HepG2 (cell line): ENCODE measurements at regions not wholly inside any gene's neighbourhood (a gene's known extent, or its start where the extent isn't known, plus 50 kb on each side); places are given as distances from the start of the nearest gene placed in this dataset.

Experiments
- ATAC-seq: fragments of 200-7000 bp; cut with Tn5 transposase; 3 replicates; pipeline ENCODE4 v1.9.1; 2020; ENCODE audit warnings: mild to moderate bottlenecking, moderate library complexity
- BruUV-seq: library from RNA; stranded (reverse); fragments of 400-500 nt; replicated peaks from 2 replicates; lab custom pipeline; 2021; lab: Mats Ljungman, UMichigan
- CTCF ChIA-PET: fragments of 300-600 bp; formaldehyde crosslinking; extraction: SDS; loops from one replicate; lab custom pipeline; 2021; ENCODE audit warnings: low total read pairs, inconsistent platforms, low intra/inter-chr PET ratio; lab: Yijun Ruan, JAX
- POLR2A ChIA-PET: fragments of 350-600 bp; sonication (Branson Sonifier 250); formaldehyde crosslinking; loops from one replicate; lab custom pipeline; 2020; ENCODE audit warnings: antibody characterized with exemption, inconsistent platforms; lab: Yijun Ruan, JAX
- DNase-seq: peaks from one replicate; pipeline ENCODE4 v3.0.0-alpha.2; 2015; ENCODE audit warnings: low spot score
- FAIRE-seq: peaks from 3 replicates; lab custom pipeline; 2011; peaks lifted over from hg19 to GRCh38; lab: Jason Lieb, UNC
- H2AFZ ChIP-seq: one replicate; pipeline ENCODE4 v1.6.1; 2011; ENCODE audit warnings: low read length, inconsistent platforms
- H3K27ac ChIP-seq: fragments of 300-600 bp; 3 replicates; pipeline ENCODE4 v1.8.0; 2011; ENCODE audit warnings: mixed run types, mild to moderate bottlenecking, mixed read lengths, low read length, inconsistent platforms; ENCODE audit not compliant: insufficient read depth; ENCODE audit errors: extremely low read length
- H3K27me3 ChIP-seq, 2 experiments: fragments of 200-600 bp in 1 of 2; 2 replicates in 1 of 2; 3 replicates in 1 of 2; pipeline versions ENCODE4 v1.6.0 to v1.8.0; 2011; ENCODE audit warnings: low read length in 2 of 2, mild to moderate bottlenecking in 2 of 2, moderate library complexity in 2 of 2, inconsistent platforms in 1 of 2; ENCODE audit not compliant: insufficient read depth in 2 of 2, control insufficient read depth in 1 of 2
- H3K36me3 ChIP-seq, 2 experiments: fragments of 200-600 bp in 1 of 2; replicated peaks in 1 of 2; 2 replicates in 1 of 2; 3 replicates in 1 of 2; pipeline versions ENCODE4 v1.5.1 to v1.8.0; 2011; ENCODE audit warnings: low read length in 2 of 2, inconsistent platforms in 1 of 2; ENCODE audit not compliant: insufficient read depth in 2 of 2, control insufficient read depth in 1 of 2
- H3K4me1 ChIP-seq: 2 replicates; pipeline ENCODE4 v1.5.1; 2012; ENCODE audit warnings: low read length, inconsistent platforms; ENCODE audit not compliant: insufficient read depth
- H3K4me2 ChIP-seq: 2 replicates; pipeline ENCODE4 v1.6.0; 2011; ENCODE audit warnings: low read depth, low read length, inconsistent platforms
- H3K4me3 ChIP-seq, 3 experiments: fragments of 200-600 bp in 1 of 3; sonication (generic), shearing (Covaris generic) in 1 of 3; replicated peaks in 1 of 3; 2 replicates each; pipeline ENCODE4 v1.5.1; 2011 to 2016; ENCODE audit warnings: low read length in 3 of 3, inconsistent platforms in 2 of 3, low read depth in 2 of 3, mild to moderate bottlenecking in 2 of 3, control low read depth in 1 of 3, mixed read lengths in 1 of 3; ENCODE audit not compliant: insufficient read depth in 1 of 3
- H3K79me2 ChIP-seq: one replicate; pipeline ENCODE4 v1.6.1; 2011; ENCODE audit warnings: low read length, inconsistent platforms; ENCODE audit not compliant: insufficient read depth
- H3K9ac ChIP-seq: 2 replicates; pipeline ENCODE4 v1.6.0; 2011; ENCODE audit warnings: mild to moderate bottlenecking, low read depth, low read length, inconsistent platforms; ENCODE audit not compliant: insufficient read depth
- H3K9me3 ChIP-seq: 2 replicates; pipeline ENCODE4 v1.5.1; 2012; ENCODE audit warnings: mild to moderate bottlenecking, low read length
- H4K20me1 ChIP-seq: 2 replicates; pipeline ENCODE4 v1.6.0; 2011; ENCODE audit warnings: inconsistent platforms, mild to moderate bottlenecking, low read length, moderate library complexity; ENCODE audit not compliant: insufficient read depth
- FOSL2 ChIP-seq: sonication (generic); formaldehyde crosslinking; IDR thresholded peaks from 2 replicates; pipeline ENCODE4 v1.4.0; 2020; ENCODE audit warnings: missing genetic modification reagents
- KLF16 ChIP-seq, 2 experiments: sonication (generic) in 1 of 2; formaldehyde crosslinking in 1 of 2; IDR thresholded peaks; 2 replicates each; pipeline versions ENCODE4 v1.6.1 to v1.8.0; 2016 to 2023; ENCODE audit warnings: missing genetic modification reagents in 2 of 2, missing compliant biosample characterization in 1 of 2
- MEF2D ChIP-seq: sonication (generic); formaldehyde crosslinking; IDR thresholded peaks from 2 replicates; pipeline ENCODE4 v1.5.1; 2020; ENCODE audit warnings: mild to moderate bottlenecking, missing genetic modification reagents
- NCOA1 ChIP-seq: sonication (generic); formaldehyde crosslinking; IDR thresholded peaks from 2 replicates; pipeline ENCODE4 v1.9.0; 2021; ENCODE audit warnings: missing genetic modification reagents
- RNF219 ChIP-seq: sonication (generic); formaldehyde crosslinking; IDR thresholded peaks from 2 replicates; pipeline ENCODE4 v1.5.0; 2020; ENCODE audit warnings: mild to moderate bottlenecking, missing genetic modification reagents
- SIX4 ChIP-seq: sonication (generic); formaldehyde crosslinking; IDR thresholded peaks from 2 replicates; pipeline ENCODE4 v1.4.0; 2020; ENCODE audit warnings: missing genetic modification reagents
- SYNCRIP ChIP-seq: fragments of 200-400 bp; formaldehyde crosslinking; IDR thresholded peaks from 2 replicates; pipeline ENCODE4 v1.6.1; 2018; ENCODE audit warnings: mild to moderate bottlenecking, low read depth, low read length; ENCODE audit not compliant: insufficient read depth
- THAP11 ChIP-seq: IDR thresholded peaks from 2 replicates; pipeline ENCODE4 v1.6.1; 2016; ENCODE audit warnings: missing biosample characterization, missing genetic modification reagents
- ZBTB14 ChIP-seq: sonication (generic); formaldehyde crosslinking; IDR thresholded peaks from 2 replicates; pipeline ENCODE4 v1.4.0; 2020; ENCODE audit warnings: missing genetic modification reagents
- ZBTB8A ChIP-seq: sonication (generic); formaldehyde crosslinking; IDR thresholded peaks from 2 replicates; pipeline ENCODE4 v1.4.0; 2020; ENCODE audit warnings: mild to moderate bottlenecking, low read depth, missing genetic modification reagents, borderline replicate concordance
- ZNF773 ChIP-seq: sonication (generic); formaldehyde crosslinking; IDR thresholded peaks from 2 replicates; pipeline ENCODE4 v1.4.0; 2020; ENCODE audit warnings: missing genetic modification reagents, borderline replicate concordance
- WGBS: methylation state at CpG from one replicate; pipeline ENCODE4 v1.1.6; 2017; ENCODE audit warnings: low lambda C conversion rate; 5-methylcytosine and 5-hydroxymethylcytosine counted together
- in situ Hi-C: cut with HindIII; loops from 2 replicates; pipeline ENCODE4 v1.10.0; 2017; ENCODE audit warnings: low pct_unique_long_range_greater_than_20kb; ENCODE audit not compliant: extremely low pct_ligation_motif_present
- intact Hi-C: fragments of 100-400 bp; cut with micrococcal nuclease; formaldehyde crosslinking; loops from one replicate; pipeline ENCODE4 v1.10.0; 2022; ENCODE audit not compliant: unreplicated experiment
- TF ChIP-seq, protein P1 (sequence below): sonication (generic); formaldehyde crosslinking; conservative IDR thresholded peaks from 2 replicates; pipeline ENCODE4 v1.4.0; 2020; ENCODE audit warnings: missing genetic modification reagents
- TF ChIP-seq, protein P2 (sequence below): sonication (generic); formaldehyde crosslinking; IDR thresholded peaks from 2 replicates; pipeline ENCODE4 v1.4.0; 2020; ENCODE audit warnings: mild to moderate bottlenecking, low read depth, missing genetic modification reagents

DNA sequence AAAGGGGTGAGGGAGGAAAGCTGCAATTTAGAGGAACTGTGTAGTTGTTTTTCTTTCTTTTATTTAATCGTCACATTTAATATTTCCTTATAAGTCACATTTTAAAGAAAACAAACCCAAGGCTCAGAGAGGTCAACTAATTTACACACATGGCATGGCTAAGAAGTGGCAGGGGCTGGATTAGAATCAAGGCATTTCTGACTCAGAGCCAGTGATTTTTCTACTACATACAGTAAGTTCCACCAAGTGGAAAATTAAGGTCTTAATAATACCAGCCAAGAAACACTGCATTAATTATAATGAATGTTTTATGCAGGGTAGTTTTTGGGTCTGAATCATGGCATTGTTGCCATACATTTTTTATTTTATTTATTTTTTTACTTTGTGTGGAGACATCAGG, 607.7 kb upstream of the CITED2 start:
- no peak for TF ChIP-seq KLF16 (CRISPR knock-in tag; IDR thresholded peaks at IDR 0.05)
- no peak for TF ChIP-seq MEF2D
- no peak for TF ChIP-seq THAP11 (CRISPR knock-in tag)
- TF ChIP-seq, protein P1, sequence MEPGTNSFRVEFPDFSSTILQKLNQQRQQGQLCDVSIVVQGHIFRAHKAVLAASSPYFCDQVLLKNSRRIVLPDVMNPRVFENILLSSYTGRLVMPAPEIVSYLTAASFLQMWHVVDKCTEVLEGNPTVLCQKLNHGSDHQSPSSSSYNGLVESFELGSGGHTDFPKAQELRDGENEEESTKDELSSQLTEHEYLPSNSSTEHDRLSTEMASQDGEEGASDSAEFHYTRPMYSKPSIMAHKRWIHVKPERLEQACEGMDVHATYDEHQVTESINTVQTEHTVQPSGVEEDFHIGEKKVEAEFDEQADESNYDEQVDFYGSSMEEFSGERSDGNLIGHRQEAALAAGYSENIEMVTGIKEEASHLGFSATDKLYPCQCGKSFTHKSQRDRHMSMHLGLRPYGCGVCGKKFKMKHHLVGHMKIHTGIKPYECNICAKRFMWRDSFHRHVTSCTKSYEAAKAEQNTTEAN (CRISPR knock-in tag) = no peak
- TF ChIP-seq SYNCRIP = no peak
- TF ChIP-seq ZBTB8A (CRISPR knock-in tag) = no peak
- TF ChIP-seq ZBTB14 (CRISPR knock-in tag) = no peak
- no peak for TF ChIP-seq RNF219 (CRISPR knock-in tag)
- no peak for TF ChIP-seq ZNF773 (CRISPR knock-in tag)
- TF ChIP-seq NCOA1 = no peak
- no peak for TF ChIP-seq SIX4 (CRISPR knock-in tag)
- TF ChIP-seq FOSL2 (CRISPR knock-in tag) = no peak
- TF ChIP-seq, protein P2, sequence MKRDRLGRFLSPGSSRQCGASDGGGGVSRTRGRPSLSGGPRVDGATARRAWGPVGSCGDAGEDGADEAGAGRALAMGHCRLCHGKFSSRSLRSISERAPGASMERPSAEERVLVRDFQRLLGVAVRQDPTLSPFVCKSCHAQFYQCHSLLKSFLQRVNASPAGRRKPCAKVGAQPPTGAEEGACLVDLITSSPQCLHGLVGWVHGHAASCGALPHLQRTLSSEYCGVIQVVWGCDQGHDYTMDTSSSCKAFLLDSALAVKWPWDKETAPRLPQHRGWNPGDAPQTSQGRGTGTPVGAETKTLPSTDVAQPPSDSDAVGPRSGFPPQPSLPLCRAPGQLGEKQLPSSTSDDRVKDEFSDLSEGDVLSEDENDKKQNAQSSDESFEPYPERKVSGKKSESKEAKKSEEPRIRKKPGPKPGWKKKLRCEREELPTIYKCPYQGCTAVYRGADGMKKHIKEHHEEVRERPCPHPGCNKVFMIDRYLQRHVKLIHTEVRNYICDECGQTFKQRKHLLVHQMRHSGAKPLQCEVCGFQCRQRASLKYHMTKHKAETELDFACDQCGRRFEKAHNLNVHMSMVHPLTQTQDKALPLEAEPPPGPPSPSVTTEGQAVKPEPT (CRISPR knock-in tag) = no peak
- Histone ChIP-seq H4K20me1 (no peaks in the 10 kb centered on the region), H3K4me1 (no peaks in the 10 kb centered on the region), H3K27me3 (no peaks in the 10 kb centered on the region), H2AFZ (no peak overlapping the region), H3K27ac (no peak overlapping the region), H3K9me3 (no peaks in the 10 kb centered on the region), H3K79me2 (no peaks in the 10 kb centered on the region), H3K9ac (no peak overlapping the region), H3K4me2 (no peak overlapping the region), H3K4me3 (no peak overlapping the region), H3K36me3 (no peaks in the 10 kb centered on the region)
- intact Hi-C loops (no loop called here), in situ Hi-C loops (no loop called here)
- no peak for FAIRE-seq
- ATAC-seq = no peak
- no peak for DNase-seq
- ChIA-PET CTCF (no interaction called here), POLR2A (no interaction called here)
- BruUV-seq = no TSS peak
- WGBS = 0% methylated on average over 1 of the region's 1 CpG
